Hepatocyte (in vitro differentiated cells): ENCODE measurements at regions not wholly inside any gene's neighbourhood (a gene's known extent, or its start where the extent isn't known, plus 50 kb on each side); places are given as distances from the start of the nearest gene placed in this dataset.

Source experiments
- CTCF ChIP-seq: fragments of 200-600 bp; sonication (generic); IDR thresholded peaks from 2 replicates; pipeline ENCODE4 v1.5.1; 2016; ENCODE audit warnings: antibody characterized with exemption, mild to moderate bottlenecking; ENCODE audit not compliant: poor library complexity
- EZH2 ChIP-seq: fragments of 200-600 bp; sonication (generic); IDR thresholded peaks from 2 replicates; pipeline ENCODE4 v1.6.1; 2016; ENCODE audit warnings: antibody characterized with exemption, mild to moderate bottlenecking, borderline replicate concordance

GRCh38 chr1:162997499-162998285, 71.5 kb upstream of the RGS4 start:
- no peak for TF ChIP-seq CTCF
- TF ChIP-seq EZH2: no peak
